ENCODE measurements at regions not wholly inside any gene's neighbourhood (a gene's known extent, or its start where the extent isn't known, plus 50 kb on each side); places are given as distances from the start of the nearest gene placed in this dataset.

- H3K4me1 ChIP-seq (ENCODE audit: insufficient read depth, low read length, poor library complexity, severe bottlenecking): no peaks in the 10 kb centered on the region
- H3K4me3 ChIP-seq (ENCODE audit: low read depth, low read length, poor library complexity, severe bottlenecking): no peak overlapping the region
- H3K27me3 ChIP-seq (replicated peaks; ENCODE audit: insufficient read depth, low read depth, low read length, poor library complexity): no peaks in the 10 kb centered on the region
- DNase-seq (ENCODE audit: low spot score): no peak
- no peak for TF ChIP-seq CTCF (conservative IDR thresholded peaks at IDR 0.05; ENCODE audit: low read depth, low read length)
- intact Hi-C loops (cut with micrococcal nuclease; ENCODE audit: unreplicated experiment): no loop called here
- POLR2A ChIA-PET (ENCODE audit: low non-redundant PET): no interaction called here
- CTCF ChIA-PET: no interaction called here
- H3K27ac ChIP-seq (ENCODE audit: low read depth, low read length, poor library complexity, severe bottlenecking): no peak overlapping the region
- no peaks in the 10 kb centered on the region for H3K36me3 ChIP-seq (ENCODE audit: insufficient read depth, low read length, poor library complexity, severe bottlenecking)
- BruUV-seq (replicated peaks): no TSS peak
- no peaks in the 10 kb centered on the region for H3K9me3 ChIP-seq (ENCODE audit: low read depth, low read length, poor library complexity, severe bottlenecking)
Measured at GRCh38 chr10:29765330-29765729, 130.6 kb upstream of the SVIL start.

- Histone ChIP-seq H3K4me1 (ENCODE audit: insufficient read depth, low read length, poor library complexity, severe bottlenecking) (no peaks in the 10 kb centered on the region), H3K4me3 (ENCODE audit: low read depth, low read length, poor library complexity, severe bottlenecking) (no peak overlapping the region), H3K36me3 (ENCODE audit: insufficient read depth, low read length, poor library complexity, severe bottlenecking) (no peaks in the 10 kb centered on the region), H3K27ac (ENCODE audit: low read depth, low read length, poor library complexity, severe bottlenecking) (no peak overlapping the region), H3K27me3 (replicated peaks; ENCODE audit: insufficient read depth, low read depth, low read length, poor library complexity) (no peaks in the 10 kb centered on the region), H3K9me3 (ENCODE audit: low read depth, low read length, poor library complexity, severe bottlenecking) (no peaks in the 10 kb centered on the region)
- ChIA-PET CTCF (no interaction called here), POLR2A (ENCODE audit: low non-redundant PET) (no interaction called here)
- no peak for TF ChIP-seq CTCF (conservative IDR thresholded peaks at IDR 0.05; ENCODE audit: low read depth, low read length)
- TF ChIP-seq EZH2 (IDR thresholded peaks at IDR 0.05; ENCODE audit: borderline replicate concordance, low read depth, low read length, poor library complexity, severe bottlenecking): no peak
- BruUV-seq (replicated peaks): no TSS peak
- intact Hi-C loops (cut with micrococcal nuclease; ENCODE audit: unreplicated experiment): no loop called here
- DNase-seq (ENCODE audit: low spot score): no peak
Measured at GRCh38 chr10:29763396-29763795, 128.6 kb upstream of the SVIL start.

- POLR2A ChIA-PET (ENCODE audit: low non-redundant PET): no interaction called here
- H3K27me3 ChIP-seq (replicated peaks; ENCODE audit: insufficient read depth, low read depth, low read length, poor library complexity): no peaks in the 10 kb centered on the region
- H3K36me3 ChIP-seq (ENCODE audit: insufficient read depth, low read length, poor library complexity, severe bottlenecking): no peaks in the 10 kb centered on the region
- intact Hi-C loops (cut with micrococcal nuclease; ENCODE audit: unreplicated experiment): no loop called here
- H3K9me3 ChIP-seq (ENCODE audit: low read depth, low read length, poor library complexity, severe bottlenecking): no peaks in the 10 kb centered on the region
- DNase-seq (ENCODE audit: low spot score): peak; percentile 14
- no peak overlapping the region for H3K27ac ChIP-seq (ENCODE audit: low read depth, low read length, poor library complexity, severe bottlenecking)
- no TSS peak for BruUV-seq (replicated peaks)
- no peaks in the 10 kb centered on the region for H3K4me1 ChIP-seq (ENCODE audit: insufficient read depth, low read length, poor library complexity, severe bottlenecking)
- H3K4me3 ChIP-seq (ENCODE audit: low read depth, low read length, poor library complexity, severe bottlenecking): no peak overlapping the region
- CTCF ChIA-PET: no interaction called here
- TF ChIP-seq EZH2 (IDR thresholded peaks at IDR 0.05; ENCODE audit: borderline replicate concordance, low read depth, low read length, poor library complexity, severe bottlenecking): no peak
- no peak for TF ChIP-seq CTCF (conservative IDR thresholded peaks at IDR 0.05; ENCODE audit: low read depth, low read length)
Measured at GRCh38 chr10:29761916-29762315, 127.1 kb upstream of the SVIL start.

All from A673 (cell line).